Karpas-422 (cell line): ENCODE measurements at regions not wholly inside any gene's neighbourhood (a gene's known extent, or its start where the extent isn't known, plus 50 kb on each side); places are given as distances from the start of the nearest gene placed in this dataset.

Experiments
- DNase-seq: peaks from one replicate; pipeline ENCODE4 v3.0.0-alpha.2; 2015
- H2AFZ ChIP-seq: fragments of 200-600 bp; sonication (generic); 2 replicates; pipeline ENCODE4 v1.6.1; 2014; ENCODE audit warnings: antibody characterized with exemption, low read length, mixed read lengths
- H3K27ac ChIP-seq: fragments of 200-600 bp; sonication (generic); 2 replicates; pipeline ENCODE4 v1.5.1; 2014; ENCODE audit warnings: mild to moderate bottlenecking, low read length, moderate library complexity
- H3K27me3 ChIP-seq: fragments of 200-600 bp; sonication (generic); 2 replicates; pipeline ENCODE4 v1.6.1; 2014; ENCODE audit warnings: low read length, mixed read lengths
- H3K36me3 ChIP-seq: fragments of 200-600 bp; sonication (generic); 2 replicates; pipeline ENCODE4 v1.6.1; 2014; ENCODE audit warnings: low read length, mixed read lengths; ENCODE audit not compliant: insufficient read depth
- H3K4me1 ChIP-seq: fragments of 200-600 bp; sonication (generic); 2 replicates; pipeline ENCODE4 v1.6.1; 2014; ENCODE audit warnings: mild to moderate bottlenecking, low read length, mixed read lengths
- H3K4me2 ChIP-seq: fragments of 200-600 bp; sonication (generic); 2 replicates; pipeline ENCODE4 v1.6.1; 2014; ENCODE audit warnings: low read length, low read depth, mild to moderate bottlenecking; ENCODE audit not compliant: poor library complexity, severe bottlenecking
- H3K4me3 ChIP-seq: fragments of 200-600 bp; sonication (generic); 2 replicates; pipeline ENCODE4 v1.5.1; 2014; ENCODE audit warnings: mild to moderate bottlenecking, antibody characterized with exemption, low read length, mixed read lengths
- H3K79me2 ChIP-seq: fragments of 200-600 bp; sonication (generic); 2 replicates; pipeline ENCODE4 v1.6.1; 2014; ENCODE audit warnings: mild to moderate bottlenecking, low read length, mixed read lengths
- H3K9ac ChIP-seq: fragments of 200-600 bp; sonication (generic); 2 replicates; pipeline ENCODE4 v1.6.0; 2014; ENCODE audit warnings: low read length
- H3K9me2 ChIP-seq: fragments of 200-600 bp; sonication (generic), shearing (Covaris generic); replicated peaks from 2 replicates; pipeline ENCODE4 v1.6.0; 2014; ENCODE audit warnings: mild to moderate bottlenecking, low read length, moderate library complexity; ENCODE audit not compliant: insufficient read depth
- H3K9me3 ChIP-seq: fragments of 300-700, 200-600 bp; sonication (generic); 2 replicates; pipeline ENCODE4 v1.6.1; 2014; ENCODE audit warnings: low read length, mixed read lengths
- H4K20me1 ChIP-seq: fragments of 200-600 bp; sonication (generic); 2 replicates; pipeline ENCODE4 v1.6.1; 2014; ENCODE audit warnings: mild to moderate bottlenecking, antibody characterized with exemption, low read length, low read depth; ENCODE audit not compliant: insufficient read depth

GRCh38 chr22:22074634-22075381, 92.2 kb upstream of the TOP3B start:
- Histone ChIP-seq H3K27ac (no peak overlapping the region), H2AFZ (no peak overlapping the region), H4K20me1 (no peaks in the 10 kb centered on the region), H3K4me2 (no peak overlapping the region), H3K9me3 (no peaks in the 10 kb centered on the region), H3K27me3 (no peaks in the 10 kb centered on the region), H3K9me2 (no peaks in the 10 kb centered on the region), H3K36me3 (no peaks in the 10 kb centered on the region), H3K79me2 (no peaks in the 10 kb centered on the region), H3K4me3 (no peak overlapping the region), H3K4me1 (no peaks in the 10 kb centered on the region), H3K9ac (no peak overlapping the region)
- no peak for DNase-seq

- no peaks in the 10 kb centered on the region for H3K27me3 ChIP-seq
- H3K27ac ChIP-seq, result no peak overlapping the region
- no peak overlapping the region for H2AFZ ChIP-seq
- no peaks in the 10 kb centered on the region for H4K20me1 ChIP-seq
- H3K79me2 ChIP-seq, result no peaks in the 10 kb centered on the region
- no peaks in the 10 kb centered on the region for H3K9me3 ChIP-seq
- H3K9ac ChIP-seq, result no peak overlapping the region
- no peaks in the 10 kb centered on the region for H3K36me3 ChIP-seq
- no peaks in the 10 kb centered on the region for H3K4me1 ChIP-seq
- DNase-seq, result no peak
- H3K9me2 ChIP-seq, result no peaks in the 10 kb centered on the region
- no peak overlapping the region for H3K4me3 ChIP-seq
- H3K4me2 ChIP-seq, result no peak overlapping the region
Observed at GRCh38 chr22:22073769-22074561, 91.4 kb upstream of the TOP3B start.

- H3K4me1 ChIP-seq, result peaks cover 6% of the 10 kb centered on the region
- H2AFZ ChIP-seq, result no peak overlapping the region
- no peaks in the 10 kb centered on the region for H3K9me2 ChIP-seq
- no peak overlapping the region for H3K4me3 ChIP-seq
- DNase-seq, result no peak
- H3K79me2 ChIP-seq, result no peaks in the 10 kb centered on the region
- no peak overlapping the region for H3K9ac ChIP-seq
- no peak overlapping the region for H3K4me2 ChIP-seq
- H3K36me3 ChIP-seq, result no peaks in the 10 kb centered on the region
- H3K27me3 ChIP-seq, result no peaks in the 10 kb centered on the region
- H4K20me1 ChIP-seq, result no peaks in the 10 kb centered on the region
- H3K9me3 ChIP-seq, result no peaks in the 10 kb centered on the region
- no peak overlapping the region for H3K27ac ChIP-seq
Observed at GRCh38 chr22:22072169-22072836, 89.7 kb upstream of the TOP3B start.

- DNase-seq, result no peak
- no peaks in the 10 kb centered on the region for H3K27me3 ChIP-seq
- no peak overlapping the region for H3K9ac ChIP-seq
- H4K20me1 ChIP-seq, result no peaks in the 10 kb centered on the region
- H3K9me3 ChIP-seq, result no peaks in the 10 kb centered on the region
- peaks cover 6% of the 10 kb centered on the region for H3K4me1 ChIP-seq
- H3K79me2 ChIP-seq, result no peaks in the 10 kb centered on the region
- H3K36me3 ChIP-seq, result no peaks in the 10 kb centered on the region
- H3K4me3 ChIP-seq, result no peak overlapping the region
- no peak overlapping the region for H3K27ac ChIP-seq
- H3K4me2 ChIP-seq, result no peak overlapping the region
- H2AFZ ChIP-seq, result no peak overlapping the region
- no peaks in the 10 kb centered on the region for H3K9me2 ChIP-seq
Observed at GRCh38 chr22:22071455-22071854, 88.9 kb upstream of the TOP3B start.

GRCh38 chr22:22070371-22070824, 87.8 kb upstream of the TOP3B start:
- H3K4me2 ChIP-seq, result no peak overlapping the region
- no peak overlapping the region for H3K27ac ChIP-seq
- DNase-seq, result no peak

GRCh38 chr22:22069450-22070370, 87.1 kb upstream of the TOP3B start:
- no peaks in the 10 kb centered on the region for H4K20me1 ChIP-seq
- no peaks in the 10 kb centered on the region for H3K9me2 ChIP-seq
- no peaks in the 10 kb centered on the region for H3K27me3 ChIP-seq
- DNase-seq, result no peak
- H3K4me3 ChIP-seq, result no peak overlapping the region
- peaks cover 6% of the 10 kb centered on the region for H3K4me1 ChIP-seq
- no peak overlapping the region for H3K4me2 ChIP-seq
- no peaks in the 10 kb centered on the region for H3K9me3 ChIP-seq
- H2AFZ ChIP-seq, result no peak overlapping the region
- H3K79me2 ChIP-seq, result no peaks in the 10 kb centered on the region
- no peak overlapping the region for H3K27ac ChIP-seq
- H3K36me3 ChIP-seq, result no peaks in the 10 kb centered on the region
- no peak overlapping the region for H3K9ac ChIP-seq

More at GRCh38 chr22:22070371-22070824, 87.8 kb upstream of the TOP3B start:
- no peaks in the 10 kb centered on the region for H3K36me3 ChIP-seq
- H3K9ac ChIP-seq, result no peak overlapping the region
- peaks cover 6% of the 10 kb centered on the region for H3K4me1 ChIP-seq
- no peaks in the 10 kb centered on the region for H3K9me3 ChIP-seq
- no peak overlapping the region for H2AFZ ChIP-seq
- no peaks in the 10 kb centered on the region for H4K20me1 ChIP-seq
- H3K27me3 ChIP-seq, result no peaks in the 10 kb centered on the region
- no peak overlapping the region for H3K4me3 ChIP-seq
- no peaks in the 10 kb centered on the region for H3K9me2 ChIP-seq
- no peaks in the 10 kb centered on the region for H3K79me2 ChIP-seq

- Histone ChIP-seq H3K9ac (no peak overlapping the region), H3K36me3 (no peaks in the 10 kb centered on the region), H3K4me1 (peaks cover 6% of the 10 kb centered on the region), H3K4me2 (no peak overlapping the region), H3K79me2 (no peaks in the 10 kb centered on the region), H3K27ac (no peak overlapping the region), H4K20me1 (no peaks in the 10 kb centered on the region), H3K27me3 (no peaks in the 10 kb centered on the region), H3K9me2 (no peaks in the 10 kb centered on the region), H3K9me3 (no peaks in the 10 kb centered on the region), H2AFZ (no peak overlapping the region), H3K4me3 (no peak overlapping the region)
- DNase-seq, result no peak
Observed at GRCh38 chr22:22068657-22069056, 86.1 kb upstream of the TOP3B start.
